Panc1 (cell line): ENCODE measurements at regions not wholly inside any gene's neighbourhood (a gene's known extent, or its start where the extent isn't known, plus 50 kb on each side); places are given as distances from the start of the nearest gene placed in this dataset.

Experiments used
- ATAC-seq: fragments of 200-7000 bp; cut with Tn5 transposase; 2 replicates; pipeline ENCODE4 v1.9.1; 2020; ENCODE audit warnings: mild to moderate bottlenecking, moderate library complexity
- BruUV-seq: library from RNA; stranded (reverse); fragments of 400-500 nt; replicated peaks from 2 replicates; lab custom pipeline; 2021; lab: Mats Ljungman, UMichigan
- CTCF ChIA-PET: fragments of 300-600 bp; sonication (Branson Sonifier 250); formaldehyde crosslinking; loops from one replicate; lab custom pipeline; 2022; ENCODE audit warnings: antibody characterized with exemption; lab: Charles Lee
- POLR2A ChIA-PET: fragments of 300-600 bp; sonication (Branson Sonifier 250); formaldehyde crosslinking; loops from one replicate; lab custom pipeline; 2022; ENCODE audit warnings: antibody characterized with exemption; lab: Charles Lee
- DNase-seq: peaks from one replicate; pipeline ENCODE4 v3.0.0-alpha.2; 2010; ENCODE audit warnings: low read depth, low spot score
- H3K27ac ChIP-seq: 2 replicates; pipeline ENCODE4 v1.5.1; 2011; ENCODE audit warnings: mild to moderate bottlenecking, low read length, inconsistent platforms
- H3K27me3 ChIP-seq: fragments of 200-500 bp; sonication (Bioruptor generic); 2 replicates; pipeline ENCODE4 v1.6.0; 2014; ENCODE audit warnings: low read length, inconsistent platforms; ENCODE audit not compliant: control insufficient read depth, insufficient read depth
- H3K36me3 ChIP-seq: fragments of 200-500 bp; sonication (Bioruptor generic); 2 replicates; pipeline ENCODE4 v1.5.1; 2014; ENCODE audit warnings: inconsistent platforms, mild to moderate bottlenecking, low read length, moderate library complexity; ENCODE audit not compliant: control insufficient read depth, insufficient read depth
- H3K4me1 ChIP-seq: 2 replicates; pipeline ENCODE4 v1.5.1; 2011; ENCODE audit warnings: inconsistent platforms, mild to moderate bottlenecking, low read length, moderate library complexity; ENCODE audit not compliant: control insufficient read depth, insufficient read depth
- H3K4me3 ChIP-seq, 2 experiments: 2 replicates each; pipeline ENCODE4 v1.5.1; 2011 to 2012; ENCODE audit warnings: low read depth in 2 of 2, low read length in 2 of 2, mild to moderate bottlenecking in 2 of 2, inconsistent platforms in 1 of 2, moderate library complexity in 1 of 2
- H3K9me3 ChIP-seq: fragments of 200-500 bp; sonication (Bioruptor generic); 2 replicates; pipeline ENCODE4 v1.5.1; 2014; ENCODE audit warnings: low read depth, mild to moderate bottlenecking, inconsistent platforms, low read length, moderate library complexity; ENCODE audit not compliant: control insufficient read depth, insufficient read depth
- CTCF ChIP-seq: fragments of 450-650 bp; IDR thresholded peaks from 2 replicates; pipeline ENCODE4 v1.5.1; 2017; ENCODE audit warnings: mild to moderate bottlenecking
- POLR2AphosphoS5 ChIP-seq: IDR thresholded peaks from 2 replicates; pipeline ENCODE4 v1.6.1; 2012; ENCODE audit warnings: mild to moderate bottlenecking, low read depth, low read length, moderate library complexity
- SIN3A ChIP-seq: IDR thresholded peaks from 2 replicates; pipeline ENCODE4 v1.6.1; 2012; ENCODE audit warnings: low read depth, mild to moderate bottlenecking, low read length, moderate library complexity, borderline replicate concordance; ENCODE audit not compliant: insufficient read depth
- TCF7L2 ChIP-seq: IDR thresholded peaks from 2 replicates; pipeline ENCODE4 v1.6.1; 2011; ENCODE audit warnings: mild to moderate bottlenecking, low read depth, low read length, inconsistent platforms
- in situ Hi-C: cut with HindIII; loops from 2 replicates; pipeline ENCODE4 v1.10.0; 2016; ENCODE audit warnings: low sequenced_read_pairs, low pct_unique_long_range_greater_than_20kb
- intact Hi-C: fragments of 100-400 bp; cut with micrococcal nuclease; formaldehyde crosslinking; loops from one replicate; pipeline ENCODE4 v1.10.0; 2022; ENCODE audit not compliant: unreplicated experiment
- TF ChIP-seq, protein P1 (sequence below), 2 experiments: IDR thresholded peaks; 2 replicates each; pipeline ENCODE4 v1.6.1; 2011 to 2012; ENCODE audit warnings: low read depth in 2 of 2, control low read depth in 1 of 2, low read length in 1 of 2, mild to moderate bottlenecking in 1 of 2, moderate library complexity in 1 of 2; ENCODE audit not compliant: insufficient read depth in 1 of 2

- ChIA-PET POLR2A (no interaction called here), CTCF (interaction anchor here (0.6 kb wide), 1 partner anchor 404 kb away, joined by 10 read pairs; no protein-coding TSS in a partner anchor)
- Histone ChIP-seq H3K27me3 (no peaks in the 10 kb centered on the region), H3K4me3 (no peak overlapping the region), H3K9me3 (no peaks in the 10 kb centered on the region), H3K27ac (no peak overlapping the region), H3K36me3 (no peaks in the 10 kb centered on the region), H3K4me1 (no peaks in the 10 kb centered on the region)
- no peak for DNase-seq
- ATAC-seq = no peak
- BruUV-seq = no TSS peak
- TF ChIP-seq TCF7L2 (no peak), SIN3A (no peak), POLR2AphosphoS5 (no peak), CTCF (no peak)
- TF ChIP-seq, protein P1, sequence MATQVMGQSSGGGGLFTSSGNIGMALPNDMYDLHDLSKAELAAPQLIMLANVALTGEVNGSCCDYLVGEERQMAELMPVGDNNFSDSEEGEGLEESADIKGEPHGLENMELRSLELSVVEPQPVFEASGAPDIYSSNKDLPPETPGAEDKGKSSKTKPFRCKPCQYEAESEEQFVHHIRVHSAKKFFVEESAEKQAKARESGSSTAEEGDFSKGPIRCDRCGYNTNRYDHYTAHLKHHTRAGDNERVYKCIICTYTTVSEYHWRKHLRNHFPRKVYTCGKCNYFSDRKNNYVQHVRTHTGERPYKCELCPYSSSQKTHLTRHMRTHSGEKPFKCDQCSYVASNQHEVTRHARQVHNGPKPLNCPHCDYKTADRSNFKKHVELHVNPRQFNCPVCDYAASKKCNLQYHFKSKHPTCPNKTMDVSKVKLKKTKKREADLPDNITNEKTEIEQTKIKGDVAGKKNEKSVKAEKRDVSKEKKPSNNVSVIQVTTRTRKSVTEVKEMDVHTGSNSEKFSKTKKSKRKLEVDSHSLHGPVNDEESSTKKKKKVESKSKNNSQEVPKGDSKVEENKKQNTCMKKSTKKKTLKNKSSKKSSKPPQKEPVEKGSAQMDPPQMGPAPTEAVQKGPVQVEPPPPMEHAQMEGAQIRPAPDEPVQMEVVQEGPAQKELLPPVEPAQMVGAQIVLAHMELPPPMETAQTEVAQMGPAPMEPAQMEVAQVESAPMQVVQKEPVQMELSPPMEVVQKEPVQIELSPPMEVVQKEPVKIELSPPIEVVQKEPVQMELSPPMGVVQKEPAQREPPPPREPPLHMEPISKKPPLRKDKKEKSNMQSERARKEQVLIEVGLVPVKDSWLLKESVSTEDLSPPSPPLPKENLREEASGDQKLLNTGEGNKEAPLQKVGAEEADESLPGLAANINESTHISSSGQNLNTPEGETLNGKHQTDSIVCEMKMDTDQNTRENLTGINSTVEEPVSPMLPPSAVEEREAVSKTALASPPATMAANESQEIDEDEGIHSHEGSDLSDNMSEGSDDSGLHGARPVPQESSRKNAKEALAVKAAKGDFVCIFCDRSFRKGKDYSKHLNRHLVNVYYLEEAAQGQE (IDR thresholded peaks at IDR 0.05; ENCODE audit: insufficient read depth in 1 of 2, low read depth in 2 of 2, low read length in 1 of 2) = no peak
- intact Hi-C loops = no loop called here
- in situ Hi-C loops = no loop called here
These were observed 157.1 kb upstream of the ARHGAP5 start for GRCh38 chr14:31920001-31920400.

DNA sequence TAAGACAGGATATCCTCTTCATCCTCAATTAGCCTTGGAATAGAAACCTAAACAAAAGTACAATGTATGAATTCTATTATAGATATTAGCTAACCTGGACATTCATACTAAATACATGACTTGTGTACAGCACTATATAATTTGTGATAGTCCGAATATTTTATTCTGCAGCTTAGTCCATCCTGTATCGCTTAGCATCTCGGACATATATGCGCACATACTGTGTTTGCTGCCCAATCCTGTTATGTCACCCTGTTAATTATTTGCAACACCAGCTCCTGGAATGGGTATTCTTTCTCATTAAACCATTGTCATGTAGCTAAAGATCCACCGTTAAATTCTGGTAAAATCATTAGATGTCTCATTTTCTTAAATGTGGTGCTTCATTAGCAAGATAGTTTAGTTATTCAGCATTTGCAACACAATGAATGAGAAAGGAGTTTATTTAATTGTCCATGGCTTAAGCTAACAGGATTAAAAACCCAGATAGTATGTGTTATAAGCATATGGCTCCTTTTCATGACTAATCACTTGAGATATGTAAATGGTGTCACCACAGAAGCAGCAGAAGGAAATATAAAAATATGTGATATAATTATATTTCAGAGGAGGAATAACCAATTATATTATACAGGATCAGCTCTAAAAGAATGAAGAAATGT, 156.0 kb upstream of the ARHGAP5 start:
- no peak for ATAC-seq
- Histone ChIP-seq H3K4me1 (no peaks in the 10 kb centered on the region), H3K9me3 (no peaks in the 10 kb centered on the region), H3K27ac (no peak overlapping the region), H3K4me3 (no peak overlapping the region), H3K36me3 (no peaks in the 10 kb centered on the region), H3K27me3 (no peaks in the 10 kb centered on the region)
- ChIA-PET CTCF (no interaction called here), POLR2A (no interaction called here)
- intact Hi-C loops (no loop called here), in situ Hi-C loops (no loop called here)
- DNase-seq = no peak
- TF ChIP-seq CTCF (no peak), TCF7L2 (no peak), POLR2AphosphoS5 (no peak), SIN3A (no peak)
- TF ChIP-seq, protein P1 (IDR thresholded peaks at IDR 0.05; ENCODE audit: insufficient read depth in 1 of 2, low read depth in 2 of 2, low read length in 1 of 2) = no peak
- no TSS peak for BruUV-seq
